H7 (cell line): ENCODE measurements at regions not wholly inside any gene's neighbourhood (a gene's known extent, or its start where the extent isn't known, plus 50 kb on each side); places are given as distances from the start of the nearest gene placed in this dataset.
"Not testable (repeated sequence)": the region's sequence is repeated elsewhere in the genome, so short reads cannot be mapped to it uniquely, and the experiment has no call there.

ENCODE experiments used
- DNase-seq: peaks from one replicate; pipeline ENCODE4 v3.0.0; 2012
- H3K27me3 ChIP-seq: 2 replicates; pipeline ENCODE4 v1.6.0; 2011; ENCODE audit warnings: mild to moderate bottlenecking, low read length; ENCODE audit not compliant: control insufficient read depth, insufficient read depth
- H3K36me3 ChIP-seq: replicated peaks from 2 replicates; pipeline ENCODE4 v1.5.1; 2011; ENCODE audit warnings: low read length; ENCODE audit not compliant: control insufficient read depth, insufficient read depth
- H3K4me3 ChIP-seq: 2 replicates; pipeline ENCODE4 v1.5.1; 2011; ENCODE audit warnings: low read depth, mild to moderate bottlenecking, control low read depth, low read length, moderate library complexity; ENCODE audit not compliant: insufficient read depth

DNA sequence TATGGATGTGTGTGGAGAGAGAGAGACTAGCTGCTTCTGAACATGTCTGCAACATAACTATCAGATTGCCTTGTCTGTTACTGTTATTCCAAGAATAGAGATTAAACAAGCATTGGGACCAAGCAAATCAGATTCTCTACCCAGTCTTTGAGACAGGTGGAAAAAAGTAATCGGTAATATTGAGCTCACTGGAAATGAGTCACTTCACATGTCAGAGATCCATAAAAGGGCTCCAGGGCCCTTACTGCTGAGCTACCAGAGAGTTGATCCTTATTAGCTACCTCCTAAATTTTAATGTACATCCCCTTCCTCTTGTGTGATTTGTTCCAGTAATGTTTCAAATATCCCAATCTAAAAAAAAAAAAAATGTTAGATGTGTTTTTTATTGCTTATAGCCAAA lies 2118.0 kb downstream of the PCDH9 start:
- Histone ChIP-seq H3K27me3 (no peaks in the 10 kb centered on the region), H3K4me3 (no peak overlapping the region), H3K36me3 (no peaks in the 10 kb centered on the region)
- no peak for DNase-seq

- Histone ChIP-seq H3K4me3 (no peak overlapping the region), H3K36me3 (no peaks in the 10 kb centered on the region), H3K27me3 (no peaks in the 10 kb centered on the region)
- no peak for DNase-seq
These were observed 2118.9 kb downstream of the PCDH9 start for GRCh38 chr13:65111223-65111622.

GRCh38 chr13:65104436-65104835 lies 2125.7 kb downstream of the PCDH9 start:
- not testable (repeated sequence) for H3K36me3 ChIP-seq, DNase-seq

DNA sequence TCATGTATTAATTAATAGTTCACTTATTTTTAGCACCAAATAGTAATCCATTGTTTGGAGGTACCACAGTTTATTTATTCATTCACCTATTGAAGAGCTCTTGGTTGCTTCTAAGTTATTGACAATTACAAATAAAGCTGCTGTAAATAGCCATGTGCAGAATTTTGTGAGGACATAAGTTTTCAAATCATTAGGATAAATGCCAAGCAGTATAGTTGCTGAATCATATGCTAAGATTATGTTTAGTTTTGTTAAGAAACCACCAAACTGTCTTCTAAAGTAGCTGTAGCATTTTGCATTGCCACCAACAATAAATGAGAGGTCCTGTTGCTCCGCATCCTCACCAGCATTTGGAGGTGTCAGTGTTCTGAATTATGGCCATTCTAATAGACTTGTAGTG lies 2126.8 kb downstream of the PCDH9 start:
- Histone ChIP-seq H3K27me3 (no peaks in the 10 kb centered on the region), H3K4me3 (no peak overlapping the region), H3K36me3 (no peaks in the 10 kb centered on the region)
- DNase-seq: no peak

More at GRCh38 chr13:65104436-65104835, 2125.7 kb downstream of the PCDH9 start:
- not testable (repeated sequence) for H3K4me3 ChIP-seq, H3K27me3 ChIP-seq

- Histone ChIP-seq H3K36me3 (no peaks in the 10 kb centered on the region), H3K27me3 (no peaks in the 10 kb centered on the region), H3K4me3 (no peak overlapping the region)
- no peak for DNase-seq
These were observed 2134.7 kb downstream of the PCDH9 start for GRCh38 chr13:65095161-65096082.

DNA sequence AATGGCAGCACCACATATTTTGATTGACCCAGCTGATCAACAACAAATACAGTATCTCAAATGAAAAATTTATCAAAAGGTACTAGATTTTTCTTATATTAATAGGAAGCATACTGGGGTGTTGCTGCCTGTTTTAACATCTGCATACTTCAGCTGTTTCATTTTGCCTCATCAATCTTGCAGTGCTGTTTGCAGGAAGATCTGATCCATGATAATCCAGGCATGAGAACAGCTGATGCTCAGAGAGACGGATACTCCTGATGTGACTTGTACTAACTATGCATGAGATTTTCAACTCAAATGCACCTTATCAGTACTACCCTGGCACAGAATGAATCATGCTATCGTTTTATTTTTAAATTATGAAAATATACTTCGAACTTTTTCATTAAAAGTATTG lies 2136.8 kb downstream of the PCDH9 start:
- DNase-seq: no peak
- H3K36me3 ChIP-seq: no peaks in the 10 kb centered on the region
- H3K27me3 ChIP-seq: no peaks in the 10 kb centered on the region
- H3K4me3 ChIP-seq: no peak overlapping the region

GRCh38 chr13:65091031-65091430 lies 2139.1 kb downstream of the PCDH9 start:
- no peaks in the 10 kb centered on the region for H3K36me3 ChIP-seq
- H3K4me3 ChIP-seq: no peak overlapping the region
- no peak for DNase-seq
- no peaks in the 10 kb centered on the region for H3K27me3 ChIP-seq

DNA sequence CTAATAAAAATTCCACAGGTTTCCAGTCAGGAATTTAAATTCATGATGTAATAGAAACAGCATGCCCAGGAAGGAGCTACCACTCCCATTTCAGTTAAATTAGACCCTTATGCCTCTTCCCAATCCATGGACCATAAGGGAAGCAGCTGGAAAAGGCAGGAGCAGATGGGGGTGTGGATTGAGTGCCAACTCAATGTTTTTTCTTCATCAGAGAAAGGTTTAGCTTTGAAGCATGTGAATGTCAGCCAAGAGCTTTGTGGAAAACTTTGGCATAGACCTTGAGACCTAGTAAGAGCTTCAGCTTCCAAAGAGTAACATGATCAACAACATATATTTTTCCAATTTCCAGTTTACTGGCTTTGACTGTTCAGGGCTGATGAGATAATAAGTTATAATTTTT lies 2139.9 kb downstream of the PCDH9 start:
- no peaks in the 10 kb centered on the region for H3K36me3 ChIP-seq
- H3K4me3 ChIP-seq: no peak overlapping the region
- no peaks in the 10 kb centered on the region for H3K27me3 ChIP-seq
- DNase-seq: no peak

DNA sequence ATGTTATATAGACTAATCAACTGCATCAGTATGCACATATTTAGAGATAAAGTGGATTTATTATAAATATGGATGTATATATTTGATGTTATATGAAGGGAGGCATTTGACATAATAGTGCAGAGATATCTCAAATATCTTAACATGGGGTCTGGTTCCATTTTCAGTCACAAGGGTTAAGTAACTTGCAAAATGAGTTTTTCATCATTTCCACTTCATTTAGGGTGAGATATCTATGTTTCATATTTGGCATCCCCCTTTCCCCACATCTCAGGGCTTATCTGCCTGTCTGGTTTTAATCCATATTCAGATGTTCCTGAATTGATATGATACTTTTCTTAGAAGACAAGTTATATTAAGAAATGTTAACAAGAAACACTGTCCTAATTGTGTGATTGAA lies 2141.2 kb downstream of the PCDH9 start:
- H3K4me3 ChIP-seq: no peak overlapping the region
- DNase-seq: no peak
- no peaks in the 10 kb centered on the region for H3K36me3 ChIP-seq
- no peaks in the 10 kb centered on the region for H3K27me3 ChIP-seq

DNA sequence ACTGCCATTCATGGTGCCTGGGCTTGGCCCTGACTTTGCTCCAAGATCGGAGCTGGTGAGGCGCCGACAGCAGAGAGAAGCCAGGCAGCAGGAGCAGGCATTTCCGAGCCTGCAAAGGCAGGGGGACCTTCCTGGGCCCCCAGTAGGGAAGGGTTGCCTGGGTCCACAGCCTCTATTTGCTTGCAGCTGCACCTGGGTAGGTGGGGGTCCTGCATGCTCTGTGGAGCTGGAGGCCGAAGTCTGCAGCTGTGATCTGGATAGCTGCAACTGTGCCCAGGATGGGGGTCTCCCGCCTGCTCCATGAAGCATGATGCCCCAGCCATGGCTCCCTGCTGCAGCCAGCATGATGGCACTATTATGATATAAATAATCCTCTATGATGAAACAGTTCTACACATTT lies 2144.2 kb downstream of the PCDH9 start:
- no peak overlapping the region for H3K4me3 ChIP-seq
- no peaks in the 10 kb centered on the region for H3K27me3 ChIP-seq
- no peaks in the 10 kb centered on the region for H3K36me3 ChIP-seq
- no peak for DNase-seq

DNA sequence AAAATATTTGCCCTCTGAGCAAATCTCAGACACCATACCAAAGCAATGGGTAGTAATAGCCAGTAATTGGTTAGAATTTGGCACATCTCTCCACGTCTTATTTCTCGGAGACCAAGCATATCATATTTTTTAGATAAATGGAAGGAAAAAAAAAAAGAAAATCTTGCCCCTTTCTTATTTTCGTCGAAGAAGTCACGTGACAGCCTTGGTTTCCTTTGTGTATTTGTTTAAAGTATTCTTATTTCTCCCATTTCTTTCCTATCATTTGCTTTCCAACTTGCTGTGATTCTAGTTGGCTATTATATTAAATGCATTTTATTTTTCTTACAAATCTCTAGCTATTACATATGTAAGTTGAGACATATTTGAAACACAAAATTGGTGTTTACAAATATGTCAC lies 2155.9 kb downstream of the PCDH9 start:
- Histone ChIP-seq H3K36me3 (no peaks in the 10 kb centered on the region), H3K4me3 (no peak overlapping the region), H3K27me3 (no peaks in the 10 kb centered on the region)
- no peak for DNase-seq

- H3K27me3 ChIP-seq: no peaks in the 10 kb centered on the region
- H3K4me3 ChIP-seq: no peak overlapping the region
- no peaks in the 10 kb centered on the region for H3K36me3 ChIP-seq
- DNase-seq: no peak
These were observed 2165.2 kb downstream of the PCDH9 start for GRCh38 chr13:65064967-65065366.

- Histone ChIP-seq H3K4me3 (no peak overlapping the region), H3K36me3 (no peaks in the 10 kb centered on the region), H3K27me3 (no peaks in the 10 kb centered on the region)
- DNase-seq: no peak
These were observed 2166.4 kb downstream of the PCDH9 start for GRCh38 chr13:65063753-65064152.

- H3K27me3 ChIP-seq: no peaks in the 10 kb centered on the region
- no peak overlapping the region for H3K4me3 ChIP-seq
- H3K36me3 ChIP-seq: no peaks in the 10 kb centered on the region
- DNase-seq: no peak
These were observed 2172.2 kb downstream of the PCDH9 start for GRCh38 chr13:65057986-65058385.

DNA sequence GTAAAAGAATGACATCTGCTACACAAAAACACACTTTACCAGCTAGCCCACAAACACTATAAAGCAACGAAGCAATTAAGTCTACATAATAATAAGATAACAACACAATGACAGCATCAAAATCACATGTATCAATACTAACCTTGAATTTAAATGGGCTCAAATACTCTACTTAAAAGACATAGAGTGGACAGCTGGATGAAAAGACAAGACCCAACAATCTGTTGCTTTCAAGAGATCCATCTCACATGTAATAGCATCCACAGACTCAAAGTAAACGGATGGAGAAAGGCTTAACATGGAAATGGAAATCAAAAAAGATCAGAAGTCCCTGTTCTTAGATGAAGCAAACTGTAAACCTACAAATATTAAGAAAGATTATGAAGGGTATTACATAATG lies 2175.9 kb downstream of the PCDH9 start:
- no peak for DNase-seq
- H3K27me3 ChIP-seq: no peaks in the 10 kb centered on the region
- no peak overlapping the region for H3K4me3 ChIP-seq
- H3K36me3 ChIP-seq: no peaks in the 10 kb centered on the region
